Adipocyte (in vitro differentiated cells): ENCODE measurements at regions not wholly inside any gene's neighbourhood (a gene's known extent, or its start where the extent isn't known, plus 50 kb on each side); places are given as distances from the start of the nearest gene placed in this dataset.
A peak's percentile ranks its signal among the peaks of the same experiment; 100 is the strongest.
"Not testable (repeated sequence)": the region's sequence is repeated elsewhere in the genome, so short reads cannot be mapped to it uniquely, and the experiment has no call there.

Experiments
- DNase-seq: peaks from one replicate; pipeline ENCODE4 v3.0.0-alpha.2; 2015; ENCODE audit warnings: low read depth
- H3K27me3 ChIP-seq: replicated peaks from 2 replicates; pipeline ENCODE4 v1.7.0; 2013; ENCODE audit warnings: mild to moderate bottlenecking, low read length, moderate library complexity; ENCODE audit not compliant: control insufficient read depth, insufficient read depth
- H3K36me3 ChIP-seq: 2 replicates; pipeline ENCODE4 v1.7.0; 2013; ENCODE audit warnings: low read length, mild to moderate bottlenecking, moderate library complexity; ENCODE audit not compliant: control insufficient read depth, insufficient read depth, severe bottlenecking
- H3K4me1 ChIP-seq: 2 replicates; pipeline ENCODE4 v1.7.0; 2013; ENCODE audit warnings: mild to moderate bottlenecking, low read length, moderate library complexity; ENCODE audit not compliant: control insufficient read depth, insufficient read depth
- H3K4me3 ChIP-seq: 2 replicates; pipeline ENCODE4 v1.7.0; 2013; ENCODE audit warnings: mild to moderate bottlenecking, low read length, moderate library complexity
- H3K9ac ChIP-seq: 2 replicates; pipeline ENCODE4 v1.7.0; 2013; ENCODE audit warnings: mild to moderate bottlenecking, low read length, moderate library complexity
- H3K9me3 ChIP-seq: 2 replicates; pipeline ENCODE4 v1.7.0; 2013; ENCODE audit warnings: mild to moderate bottlenecking, low read length, moderate library complexity; ENCODE audit not compliant: control insufficient read depth

- Histone ChIP-seq H3K4me1 (no peaks in the 10 kb centered on the region), H3K9ac (no peak overlapping the region), H3K36me3 (no peaks in the 10 kb centered on the region), H3K4me3 (no peak overlapping the region), H3K27me3 (no peaks in the 10 kb centered on the region), H3K9me3 (no peaks in the 10 kb centered on the region)
- DNase-seq = no peak
Observed at GRCh38 chr5:58300346-58300895, 159.5 kb downstream of the PLK2 start.

DNA sequence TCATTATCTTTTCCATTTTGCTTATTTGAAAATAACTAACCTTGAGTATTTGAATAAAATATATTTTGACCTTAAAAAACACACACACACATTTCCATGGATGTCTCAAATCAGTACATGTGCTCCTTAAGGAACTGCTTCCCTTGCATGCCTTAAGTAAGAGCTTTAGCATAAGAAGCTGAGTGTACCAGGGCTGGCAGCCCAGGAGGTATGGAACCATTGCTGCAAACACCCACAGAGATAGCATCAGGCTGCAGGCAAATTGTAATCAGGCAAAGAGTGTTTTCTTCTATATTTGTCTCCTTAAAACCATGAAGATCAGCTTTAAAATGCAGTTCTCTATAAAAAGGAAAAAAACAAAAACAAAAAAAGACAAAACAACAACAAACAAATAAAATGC lies 160.6 kb downstream of the PLK2 start:
- Histone ChIP-seq H3K9me3 (no peaks in the 10 kb centered on the region), H3K36me3 (no peaks in the 10 kb centered on the region), H3K4me3 (no peak overlapping the region), H3K9ac (no peak overlapping the region), H3K4me1 (no peaks in the 10 kb centered on the region), H3K27me3 (no peaks in the 10 kb centered on the region)
- peak; percentile 32 for DNase-seq

DNA sequence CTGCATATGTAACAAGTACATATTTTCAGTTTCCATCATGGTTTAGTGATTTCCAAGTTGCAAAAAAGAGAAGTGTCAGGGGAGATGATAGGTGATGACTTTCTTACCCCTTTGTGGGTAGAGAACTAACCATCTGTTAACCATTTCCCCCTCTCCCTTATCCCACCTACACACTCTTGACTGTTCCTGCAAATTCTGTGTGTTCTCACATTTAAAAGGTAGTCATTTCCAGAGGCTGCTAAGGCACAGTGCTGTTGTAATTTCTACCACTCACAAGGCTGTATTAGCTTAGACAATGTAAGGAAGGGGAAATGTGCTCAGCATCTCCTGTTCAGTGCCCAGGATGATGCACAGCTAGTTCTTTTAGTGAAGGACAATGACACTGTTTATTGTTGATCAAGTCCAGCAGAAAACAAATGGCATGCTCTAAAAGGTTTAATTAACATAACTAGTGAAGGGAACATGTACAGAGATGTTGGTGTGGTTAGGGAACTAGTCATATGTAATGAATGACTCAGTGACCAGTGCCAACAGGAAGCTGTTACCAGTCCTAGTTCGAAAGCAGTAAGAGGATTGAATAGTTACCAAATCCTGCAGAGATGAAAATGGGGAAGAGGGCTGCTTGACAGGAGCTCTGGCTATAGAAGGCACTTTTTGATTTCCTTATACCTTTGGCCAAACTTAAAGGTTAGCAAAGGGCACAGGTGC lies 165.1 kb downstream of the PLK2 start:
- Histone ChIP-seq H3K36me3 (no peaks in the 10 kb centered on the region), H3K9ac (no peak overlapping the region), H3K4me1 (no peaks in the 10 kb centered on the region), H3K27me3 (no peaks in the 10 kb centered on the region), H3K4me3 (no peak overlapping the region), H3K9me3 (no peaks in the 10 kb centered on the region)
- DNase-seq = no peak

- not testable (repeated sequence) for H3K27me3 ChIP-seq, H3K9me3 ChIP-seq, DNase-seq, H3K4me3 ChIP-seq, H3K4me1 ChIP-seq, H3K9ac ChIP-seq, H3K36me3 ChIP-seq
Observed at GRCh38 chr5:58288275-58288674, 171.6 kb downstream of the PLK2 start.

- no peak overlapping the region for H3K9ac ChIP-seq
- no peak overlapping the region for H3K4me3 ChIP-seq
- H3K27me3 ChIP-seq = no peaks in the 10 kb centered on the region
- H3K36me3 ChIP-seq = no peaks in the 10 kb centered on the region
- H3K9me3 ChIP-seq = no peaks in the 10 kb centered on the region
- H3K4me1 ChIP-seq = no peaks in the 10 kb centered on the region
- no peak for DNase-seq
Observed at GRCh38 chr5:58286741-58287140, 173.1 kb downstream of the PLK2 start.

GRCh38 chr5:58285900-58286299 lies 174.0 kb downstream of the PLK2 start:
- Histone ChIP-seq H3K4me1 (no peaks in the 10 kb centered on the region), H3K9ac (no peak overlapping the region), H3K4me3 (no peak overlapping the region), H3K27me3 (no peaks in the 10 kb centered on the region), H3K9me3 (no peaks in the 10 kb centered on the region), H3K36me3 (no peaks in the 10 kb centered on the region)
- no peak for DNase-seq

- Histone ChIP-seq H3K36me3 (no peaks in the 10 kb centered on the region), H3K4me1 (no peaks in the 10 kb centered on the region), H3K27me3 (no peaks in the 10 kb centered on the region), H3K9ac (no peak overlapping the region), H3K9me3 (no peaks in the 10 kb centered on the region), H3K4me3 (no peak overlapping the region)
- no peak for DNase-seq
Observed at GRCh38 chr5:58284886-58285285, 175.0 kb downstream of the PLK2 start.

GRCh38 chr5:58281189-58281588 lies 178.7 kb downstream of the PLK2 start:
- Histone ChIP-seq H3K4me3 (no peak overlapping the region), H3K9ac (no peak overlapping the region)

DNA sequence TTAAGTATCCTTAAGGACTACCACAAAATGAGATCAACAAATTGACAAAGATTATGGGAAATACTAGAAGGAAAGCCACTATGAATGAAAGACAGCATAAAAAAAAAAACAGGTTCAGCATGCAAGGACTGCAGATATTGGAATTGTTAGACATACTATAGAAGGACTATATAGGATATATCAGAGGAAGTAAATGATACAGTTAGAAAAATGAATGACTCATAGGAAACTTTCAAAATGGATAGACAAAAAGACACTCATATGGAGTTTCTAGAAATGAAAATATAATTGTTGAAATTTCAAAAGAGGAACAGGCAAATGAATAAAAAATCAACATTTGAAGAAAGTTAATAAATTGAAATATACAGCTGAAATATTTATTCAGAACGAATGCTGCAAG lies 180.6 kb downstream of the PLK2 start:
- no peaks in the 10 kb centered on the region for H3K9me3 ChIP-seq
- no peaks in the 10 kb centered on the region for H3K36me3 ChIP-seq
- no peak for DNase-seq
- H3K27me3 ChIP-seq = no peaks in the 10 kb centered on the region
- no peak overlapping the region for H3K9ac ChIP-seq
- no peaks in the 10 kb centered on the region for H3K4me1 ChIP-seq
- H3K4me3 ChIP-seq = no peak overlapping the region

More at GRCh38 chr5:58281189-58281588, 178.7 kb downstream of the PLK2 start:
- no peaks in the 10 kb centered on the region for H3K36me3 ChIP-seq
- DNase-seq = no peak
- H3K9me3 ChIP-seq = no peaks in the 10 kb centered on the region
- H3K27me3 ChIP-seq = no peaks in the 10 kb centered on the region
- no peaks in the 10 kb centered on the region for H3K4me1 ChIP-seq

- H3K9ac ChIP-seq = no peak overlapping the region
- peaks cover 5% of the 10 kb centered on the region for H3K4me1 ChIP-seq
- no peaks in the 10 kb centered on the region for H3K27me3 ChIP-seq
- no peaks in the 10 kb centered on the region for H3K9me3 ChIP-seq
- H3K4me3 ChIP-seq = no peak overlapping the region
- H3K36me3 ChIP-seq = no peaks in the 10 kb centered on the region
- no peak for DNase-seq
Observed at GRCh38 chr5:58276431-58276830, 183.5 kb downstream of the PLK2 start.

DNA sequence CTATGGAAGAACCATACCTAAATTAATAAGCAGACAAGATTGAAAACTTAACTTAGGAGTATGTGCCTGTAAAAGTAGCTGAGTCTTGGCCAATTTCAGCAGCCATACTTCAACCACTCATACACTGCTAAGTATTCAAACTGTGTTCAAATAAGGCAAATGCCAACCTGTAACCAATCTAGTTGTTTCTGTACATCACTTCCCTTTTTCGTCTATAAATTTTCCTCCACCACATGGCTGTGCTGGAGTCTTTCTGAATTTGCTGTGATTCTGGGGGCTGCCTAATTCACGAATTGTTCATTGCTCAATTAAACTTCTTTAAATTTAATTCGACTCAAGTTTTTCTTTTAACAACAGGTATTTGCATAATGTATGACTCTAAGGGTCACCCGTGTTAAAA lies 184.4 kb downstream of the PLK2 start:
- DNase-seq = no peak
- H3K4me1 ChIP-seq = peaks cover 5% of the 10 kb centered on the region
- no peaks in the 10 kb centered on the region for H3K27me3 ChIP-seq
- no peak overlapping the region for H3K9ac ChIP-seq
- H3K36me3 ChIP-seq = no peaks in the 10 kb centered on the region
- no peaks in the 10 kb centered on the region for H3K9me3 ChIP-seq
- no peak overlapping the region for H3K4me3 ChIP-seq

- DNase-seq = no peak
- Histone ChIP-seq H3K4me3 (no peak overlapping the region), H3K9me3 (no peaks in the 10 kb centered on the region), H3K36me3 (no peaks in the 10 kb centered on the region), H3K4me1 (peaks cover 5% of the 10 kb centered on the region), H3K9ac (no peak overlapping the region), H3K27me3 (no peaks in the 10 kb centered on the region)
Observed at GRCh38 chr5:58274191-58274590, 185.7 kb downstream of the PLK2 start.
